Smooth muscle cell (in vitro differentiated cells): ENCODE measurements at regions not wholly inside any gene's neighbourhood (a gene's known extent, or its start where the extent isn't known, plus 50 kb on each side); places are given as distances from the start of the nearest gene placed in this dataset.

Experiments
- DNase-seq: peaks from one replicate; lab custom pipeline; 2025; ENCODE audit not compliant: unreplicated experiment; lab: John Stamatoyannopoulos, UW
- H2AFZ ChIP-seq: fragments of 200-600 bp; sonication (generic); 2 replicates; pipeline ENCODE4 v1.6.0; 2016; ENCODE audit warnings: antibody characterized with exemption, low read depth, mild to moderate bottlenecking
- H3F3A ChIP-seq: fragments of 200-600 bp; sonication (generic); 2 replicates; pipeline ENCODE4 v1.6.0; 2017; ENCODE audit warnings: antibody characterized with exemption, low read depth
- H3K27ac ChIP-seq: fragments of 200-600 bp; sonication (generic); 2 replicates; pipeline ENCODE4 v1.5.1; 2016; ENCODE audit warnings: low read depth, mild to moderate bottlenecking
- H3K27me3 ChIP-seq: fragments of 200-600 bp; sonication (generic); 2 replicates; pipeline ENCODE4 v1.6.1; 2016; ENCODE audit warnings: low read depth, mild to moderate bottlenecking
- H3K36me3 ChIP-seq: fragments of 200-600 bp; sonication (generic); 2 replicates; pipeline ENCODE4 v1.5.1; 2016; ENCODE audit warnings: low read depth
- H3K4me1 ChIP-seq: fragments of 200-600 bp; sonication (generic); 2 replicates; pipeline ENCODE4 v1.5.1; 2016; ENCODE audit warnings: low read depth
- H3K4me2 ChIP-seq: fragments of 200-600 bp; sonication (generic); 2 replicates; pipeline ENCODE4 v1.6.0; 2016; ENCODE audit warnings: mild to moderate bottlenecking
- H3K4me3 ChIP-seq: fragments of 200-600 bp; sonication (generic); 2 replicates; pipeline ENCODE4 v1.5.1; 2016; ENCODE audit warnings: mild to moderate bottlenecking
- H3K79me2 ChIP-seq: fragments of 200-600 bp; sonication (generic); 2 replicates; pipeline ENCODE4 v1.6.0; 2016; ENCODE audit warnings: low read depth, mild to moderate bottlenecking
- H3K9ac ChIP-seq: fragments of 200-600 bp; sonication (generic); 2 replicates; pipeline ENCODE4 v1.6.0; 2016; ENCODE audit warnings: low read depth
- H3K9me3 ChIP-seq: fragments of 200-600 bp; sonication (generic); replicated peaks from 2 replicates; pipeline ENCODE4 v1.5.1; 2016; ENCODE audit warnings: low read depth
- H4K20me1 ChIP-seq: fragments of 200-600 bp; sonication (generic); 2 replicates; pipeline ENCODE4 v1.6.0; 2016; ENCODE audit warnings: low read depth
- CTCF ChIP-seq: fragments of 200-600 bp; sonication (generic); IDR thresholded peaks from 2 replicates; pipeline ENCODE4 v1.5.1; 2017; ENCODE audit warnings: borderline replicate concordance, mild to moderate bottlenecking, antibody characterized with exemption; ENCODE audit not compliant: insufficient read depth, poor library complexity, severe bottlenecking
- WGBS: methylation state at CpG from one replicate; pipeline ENCODE4 v1.1.7; 2016; ENCODE audit warnings: low lambda C conversion rate; 5-methylcytosine and 5-hydroxymethylcytosine counted together

DNA sequence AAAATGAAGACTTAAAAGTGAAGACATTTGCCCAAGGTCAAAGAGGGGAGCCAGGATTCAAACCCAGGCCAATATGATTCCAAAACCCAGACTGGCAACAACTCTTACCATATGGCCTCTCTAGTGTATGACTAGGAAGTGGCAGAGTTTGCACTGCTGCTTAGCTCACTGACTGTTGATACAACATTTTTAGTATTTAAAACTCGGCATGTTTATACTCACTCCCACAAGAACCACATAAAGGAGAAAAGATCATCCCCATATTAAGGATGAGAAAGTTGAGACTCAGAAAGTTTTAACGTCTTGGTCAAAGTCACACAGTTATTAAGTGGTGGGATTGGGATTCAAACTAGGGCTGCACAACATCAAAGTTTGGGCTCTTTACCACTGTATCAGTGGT is 81.7 kb downstream of the CCDC34 start:
- peaks cover 4% of the 10 kb centered on the region for H3F3A ChIP-seq
- no peaks in the 10 kb centered on the region for H3K79me2 ChIP-seq
- H2AFZ ChIP-seq = no peak overlapping the region
- no peaks in the 10 kb centered on the region for H4K20me1 ChIP-seq
- no peak for DNase-seq
- H3K4me3 ChIP-seq = no peak overlapping the region
- no peaks in the 10 kb centered on the region for H3K36me3 ChIP-seq
- no peaks in the 10 kb centered on the region for H3K27me3 ChIP-seq
- H3K4me1 ChIP-seq = no peaks in the 10 kb centered on the region
- no peak for TF ChIP-seq CTCF
- 53% methylated on average over 2 of the region's 2 CpGs for WGBS
- no peak overlapping the region for H3K9ac ChIP-seq
- no peak overlapping the region for H3K27ac ChIP-seq
- H3K9me3 ChIP-seq = no peaks in the 10 kb centered on the region
- no peak overlapping the region for H3K4me2 ChIP-seq

DNA sequence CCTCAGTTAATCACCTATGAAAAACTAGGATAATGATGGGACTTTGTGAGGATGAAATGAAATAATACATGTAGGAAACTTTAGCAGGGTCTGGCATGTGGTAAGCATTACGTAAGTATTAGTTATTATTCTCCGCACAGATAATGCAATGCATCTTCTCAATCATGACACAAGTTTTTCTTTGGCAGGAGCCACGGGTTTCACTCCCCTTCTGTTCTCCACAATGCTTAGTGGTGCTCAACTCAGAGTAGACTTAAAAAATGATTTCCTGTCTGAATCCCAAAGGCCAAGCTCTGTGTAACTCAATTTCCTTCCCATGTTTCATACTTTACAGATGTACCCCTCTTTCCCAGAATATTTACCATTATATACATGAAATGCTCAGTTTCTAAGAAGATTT is 82.9 kb downstream of the CCDC34 start:
- peaks cover 4% of the 10 kb centered on the region for H3F3A ChIP-seq
- no peaks in the 10 kb centered on the region for H3K4me1 ChIP-seq
- H3K27ac ChIP-seq = no peak overlapping the region
- no peak for DNase-seq
- H3K27me3 ChIP-seq = no peaks in the 10 kb centered on the region
- no peak for TF ChIP-seq CTCF
- 95% methylated on average over 3 of the region's 3 CpGs for WGBS
- no peak overlapping the region for H3K4me2 ChIP-seq
- no peaks in the 10 kb centered on the region for H3K79me2 ChIP-seq
- no peaks in the 10 kb centered on the region for H3K9me3 ChIP-seq
- H4K20me1 ChIP-seq = no peaks in the 10 kb centered on the region
- H2AFZ ChIP-seq = no peak overlapping the region
- H3K9ac ChIP-seq = no peak overlapping the region
- no peaks in the 10 kb centered on the region for H3K36me3 ChIP-seq
- no peak overlapping the region for H3K4me3 ChIP-seq

GRCh38 chr11:27279460-27279859 is 83.6 kb downstream of the CCDC34 start:
- Histone ChIP-seq H3K27ac (no peak overlapping the region), H3K4me3 (no peak overlapping the region), H3K4me2 (no peak overlapping the region), H3K27me3 (no peaks in the 10 kb centered on the region), H3K36me3 (no peaks in the 10 kb centered on the region), H2AFZ (no peak overlapping the region), H3F3A (peaks cover 4% of the 10 kb centered on the region), H3K79me2 (no peaks in the 10 kb centered on the region), H3K9me3 (no peaks in the 10 kb centered on the region), H4K20me1 (no peaks in the 10 kb centered on the region), H3K9ac (no peak overlapping the region), H3K4me1 (no peaks in the 10 kb centered on the region)
- no peak for DNase-seq
- TF ChIP-seq CTCF = no peak
- WGBS = 84% methylated on average over 4 of the region's 4 CpGs

DNA sequence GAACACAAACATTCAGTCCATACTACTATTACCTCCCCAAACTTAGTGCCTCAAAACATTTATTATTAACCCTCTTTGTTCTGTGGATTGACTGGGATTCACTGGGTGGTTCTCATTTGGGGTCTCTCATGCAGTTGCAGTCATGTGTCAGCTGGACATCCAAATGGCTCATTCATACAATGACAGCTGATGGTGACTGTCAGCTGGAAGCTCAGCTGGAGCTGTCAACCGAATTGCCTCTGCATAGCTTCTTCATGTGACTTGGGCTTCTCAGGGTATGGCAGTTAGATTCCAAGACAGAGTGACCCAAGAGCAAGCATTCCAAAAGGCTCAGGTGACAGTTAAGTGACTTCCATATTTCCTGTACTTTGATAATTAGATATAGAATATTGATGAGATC is 85.2 kb downstream of the CCDC34 start:
- Histone ChIP-seq H4K20me1 (no peaks in the 10 kb centered on the region), H3K27ac (no peak overlapping the region), H3K9me3 (no peaks in the 10 kb centered on the region), H3K4me3 (no peak overlapping the region), H3K4me1 (no peaks in the 10 kb centered on the region), H3K4me2 (no peak overlapping the region), H3K27me3 (no peaks in the 10 kb centered on the region), H3K9ac (no peak overlapping the region), H3K79me2 (no peaks in the 10 kb centered on the region), H2AFZ (no peak overlapping the region), H3F3A (peaks cover 4% of the 10 kb centered on the region), H3K36me3 (no peaks in the 10 kb centered on the region)
- TF ChIP-seq CTCF = no peak
- no peak for DNase-seq
- 90% methylated on average over 1 of the region's 1 CpG for WGBS
